GM12878 (cell line): ENCODE measurements at regions not wholly inside any gene's neighbourhood (a gene's known extent, or its start where the extent isn't known, plus 50 kb on each side); places are given as distances from the start of the nearest gene placed in this dataset.

Experiments
- ATF2 ChIP-seq: IDR thresholded peaks from 2 replicates; pipeline ENCODE4 v1.6.1; 2012; ENCODE audit warnings: low read length, inconsistent platforms
- ATF7 ChIP-seq: fragments of 450-650 bp; IDR thresholded peaks from 2 replicates; pipeline ENCODE4 v1.6.1; 2016; ENCODE audit warnings: low read depth, mild to moderate bottlenecking
- CBX5 ChIP-seq: sonication (generic); IDR thresholded peaks from 2 replicates; pipeline ENCODE4 v1.6.1; 2016; ENCODE audit warnings: low read depth, moderate library complexity, mild to moderate bottlenecking, inconsistent platforms
- CHD4 ChIP-seq: fragments of 200-600 bp; sonication (generic); IDR thresholded peaks from 2 replicates; pipeline ENCODE4 v1.6.1; 2016; ENCODE audit warnings: mild to moderate bottlenecking
- CREB1 ChIP-seq: IDR thresholded peaks from 2 replicates; pipeline ENCODE4 v1.6.1; 2012; ENCODE audit warnings: low read depth, mild to moderate bottlenecking, inconsistent platforms
- CREM ChIP-seq: IDR thresholded peaks from 2 replicates; pipeline ENCODE4 v1.6.1; 2014; ENCODE audit warnings: antibody characterized with exemption, low read depth
- DPF2 ChIP-seq: fragments of 450-650 bp; IDR thresholded peaks from 2 replicates; pipeline ENCODE4 v1.6.1; 2017; ENCODE audit warnings: mild to moderate bottlenecking
- FOXK2 ChIP-seq: fragments of 450-650 bp; IDR thresholded peaks from 2 replicates; pipeline ENCODE4 v1.6.1; 2017; ENCODE audit warnings: mild to moderate bottlenecking, moderate library complexity
- FOXM1 ChIP-seq: IDR thresholded peaks from 2 replicates; pipeline ENCODE4 v1.6.1; 2012; ENCODE audit warnings: low read depth, mild to moderate bottlenecking, inconsistent platforms, low read length, moderate library complexity
- HCFC1 ChIP-seq: fragments of 150-350 bp; IDR thresholded peaks from 2 replicates; pipeline ENCODE4 v1.6.1; 2014; ENCODE audit warnings: low read length
- JUND ChIP-seq: IDR thresholded peaks from 2 replicates; pipeline ENCODE4 v1.6.1; 2012; ENCODE audit warnings: low read depth, mild to moderate bottlenecking, low read length, improper control_type of control experiment, moderate library complexity
- MEF2A ChIP-seq: IDR thresholded peaks from 2 replicates; pipeline ENCODE4 v1.6.1; 2011; ENCODE audit warnings: low read depth, mild to moderate bottlenecking, low read length, moderate library complexity; ENCODE audit not compliant: insufficient read depth
- MTA3 ChIP-seq: IDR thresholded peaks from 2 replicates; pipeline ENCODE4 v1.6.1; 2012; ENCODE audit warnings: low read length, inconsistent platforms, borderline replicate concordance
- PML ChIP-seq: IDR thresholded peaks from 2 replicates; pipeline ENCODE4 v1.6.1; 2012; ENCODE audit warnings: low read length, inconsistent platforms
- POLR2AphosphoS5 ChIP-seq: IDR thresholded peaks from 2 replicates; pipeline ENCODE4 v1.6.1; 2011; ENCODE audit warnings: mild to moderate bottlenecking, low read length, inconsistent platforms
- SKIL ChIP-seq: fragments of 450-650 bp; IDR thresholded peaks from 2 replicates; pipeline ENCODE4 v1.6.1; 2017; ENCODE audit warnings: mild to moderate bottlenecking, low read depth, inconsistent platforms; ENCODE audit not compliant: poor library complexity, severe bottlenecking
- TCF12 ChIP-seq: IDR thresholded peaks from 2 replicates; pipeline ENCODE4 v1.6.1; 2011; ENCODE audit warnings: low read depth, mild to moderate bottlenecking, low read length
- YY1 ChIP-seq: IDR thresholded peaks from 2 replicates; pipeline ENCODE4 v1.6.1; 2011; ENCODE audit warnings: low read depth, mild to moderate bottlenecking, low read length
- ZBED1 ChIP-seq: IDR thresholded peaks from 2 replicates; pipeline ENCODE4 v1.6.1; 2016; ENCODE audit warnings: borderline replicate concordance
- ZNF217 ChIP-seq: fragments of 450-650 bp; IDR thresholded peaks from 2 replicates; pipeline ENCODE4 v1.6.1; 2017; ENCODE audit warnings: antibody characterized with exemption, mild to moderate bottlenecking
- TF ChIP-seq, protein P1 (sequence below): fragments of 150-350 bp; IDR thresholded peaks from 2 replicates; pipeline ENCODE4 v1.6.1; 2016; ENCODE audit warnings: low read depth, low read length
- TF ChIP-seq, protein P2 (sequence below): fragments of 450-650 bp; formaldehyde crosslinking; IDR thresholded peaks from 2 replicates; pipeline ENCODE4 v1.4.0; 2022; ENCODE audit warnings: mild to moderate bottlenecking, moderate library complexity

- TF ChIP-seq ATF2 (peak; percentile 52; the same call in 1 of the 2 replicates), PML (no peak), SKIL (no peak), JUND (no peak), ZBED1 (peak; percentile 59; the same call in 1 of the 2 replicates), FOXK2 (no peak), DPF2 (no peak), CBX5 (no peak), CREM (peak; percentile 45; the same call in 1 of the 2 replicates), HCFC1 (no peak), MEF2A (no peak), YY1 (no peak), CHD4 (no peak), CREB1 (no peak), MTA3 (no peak), ATF7 (0 out of 2 replicates have a peak, but pooled peaks have one; percentile 34), TCF12 (no peak), ZNF217 (no peak), POLR2AphosphoS5 (no peak), FOXM1 (peak; percentile 27; the same call in 1 of the 2 replicates)
- TF ChIP-seq, protein P1, sequence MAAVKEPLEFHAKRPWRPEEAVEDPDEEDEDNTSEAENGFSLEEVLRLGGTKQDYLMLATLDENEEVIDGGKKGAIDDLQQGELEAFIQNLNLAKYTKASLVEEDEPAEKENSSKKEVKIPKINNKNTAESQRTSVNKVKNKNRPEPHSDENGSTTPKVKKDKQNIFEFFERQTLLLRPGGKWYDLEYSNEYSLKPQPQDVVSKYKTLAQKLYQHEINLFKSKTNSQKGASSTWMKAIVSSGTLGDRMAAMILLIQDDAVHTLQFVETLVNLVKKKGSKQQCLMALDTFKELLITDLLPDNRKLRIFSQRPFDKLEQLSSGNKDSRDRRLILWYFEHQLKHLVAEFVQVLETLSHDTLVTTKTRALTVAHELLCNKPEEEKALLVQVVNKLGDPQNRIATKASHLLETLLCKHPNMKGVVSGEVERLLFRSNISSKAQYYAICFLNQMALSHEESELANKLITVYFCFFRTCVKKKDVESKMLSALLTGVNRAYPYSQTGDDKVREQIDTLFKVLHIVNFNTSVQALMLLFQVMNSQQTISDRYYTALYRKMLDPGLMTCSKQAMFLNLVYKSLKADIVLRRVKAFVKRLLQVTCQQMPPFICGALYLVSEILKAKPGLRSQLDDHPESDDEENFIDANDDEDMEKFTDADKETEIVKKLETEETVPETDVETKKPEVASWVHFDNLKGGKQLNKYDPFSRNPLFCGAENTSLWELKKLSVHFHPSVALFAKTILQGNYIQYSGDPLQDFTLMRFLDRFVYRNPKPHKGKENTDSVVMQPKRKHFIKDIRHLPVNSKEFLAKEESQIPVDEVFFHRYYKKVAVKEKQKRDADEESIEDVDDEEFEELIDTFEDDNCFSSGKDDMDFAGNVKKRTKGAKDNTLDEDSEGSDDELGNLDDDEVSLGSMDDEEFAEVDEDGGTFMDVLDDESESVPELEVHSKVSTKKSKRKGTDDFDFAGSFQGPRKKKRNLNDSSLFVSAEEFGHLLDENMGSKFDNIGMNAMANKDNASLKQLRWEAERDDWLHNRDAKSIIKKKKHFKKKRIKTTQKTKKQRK, result no peak
- TF ChIP-seq, protein P2, sequence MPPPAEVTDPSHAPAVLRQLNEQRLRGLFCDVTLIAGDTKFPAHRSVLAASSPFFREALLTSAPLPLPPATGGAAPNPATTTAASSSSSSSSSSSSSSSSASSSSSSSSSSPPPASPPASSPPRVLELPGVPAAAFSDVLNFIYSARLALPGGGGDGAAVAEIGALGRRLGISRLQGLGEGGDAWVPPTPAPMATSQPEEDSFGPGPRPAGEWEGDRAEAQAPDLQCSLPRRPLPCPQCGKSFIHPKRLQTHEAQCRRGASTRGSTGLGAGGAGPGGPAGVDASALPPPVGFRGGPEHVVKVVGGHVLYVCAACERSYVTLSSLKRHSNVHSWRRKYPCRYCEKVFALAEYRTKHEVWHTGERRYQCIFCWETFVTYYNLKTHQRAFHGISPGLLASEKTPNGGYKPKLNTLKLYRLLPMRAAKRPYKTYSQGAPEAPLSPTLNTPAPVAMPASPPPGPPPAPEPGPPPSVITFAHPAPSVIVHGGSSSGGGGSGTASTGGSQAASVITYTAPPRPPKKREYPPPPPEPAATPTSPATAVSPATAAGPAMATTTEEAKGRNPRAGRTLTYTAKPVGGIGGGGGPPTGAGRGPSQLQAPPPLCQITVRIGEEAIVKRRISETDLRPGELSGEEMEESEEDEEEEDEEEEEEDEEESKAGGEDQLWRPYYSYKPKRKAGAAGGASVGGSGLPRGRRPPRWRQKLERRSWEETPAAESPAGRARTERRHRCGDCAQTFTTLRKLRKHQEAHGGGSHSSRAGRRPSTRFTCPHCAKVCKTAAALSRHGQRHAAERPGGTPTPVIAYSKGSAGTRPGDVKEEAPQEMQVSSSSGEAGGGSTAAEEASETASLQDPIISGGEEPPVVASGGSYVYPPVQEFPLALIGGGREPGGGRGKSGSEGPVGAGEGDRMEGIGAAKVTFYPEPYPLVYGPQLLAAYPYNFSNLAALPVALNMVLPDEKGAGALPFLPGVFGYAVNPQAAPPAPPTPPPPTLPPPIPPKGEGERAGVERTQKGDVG (CRISPR knock-in tag), result no peak
Observed at GRCh38 chr4:36494747-36495146, 213.3 kb downstream of the DTHD1 start (continued).
